ENCODE measurements at regions not wholly inside any gene's neighbourhood (a gene's known extent, or its start where the extent isn't known, plus 50 kb on each side); places are given as distances from the start of the nearest gene placed in this dataset.

DNA sequence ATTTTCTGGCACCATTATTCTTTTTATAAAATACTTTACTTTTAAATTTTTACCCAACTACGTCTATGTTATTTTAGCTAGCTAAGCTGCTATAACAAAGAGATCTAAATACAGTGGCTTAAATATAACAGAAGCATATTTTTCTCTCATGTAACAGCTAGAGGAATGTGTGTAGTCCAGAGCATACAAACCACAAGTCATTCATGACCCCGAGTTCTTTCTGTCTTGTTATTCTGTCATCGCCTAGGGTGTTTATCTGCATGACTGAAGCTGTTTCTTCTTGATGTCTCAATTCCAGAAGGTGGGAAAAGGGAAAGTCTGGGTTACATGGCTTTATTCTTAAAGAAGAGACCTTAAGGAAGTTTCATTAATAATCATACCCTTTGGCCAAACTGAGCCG lies 136.9 kb upstream of the RFX3 start:
- Mint-ChIP-seq H3K36me3 (no peaks in the 10 kb centered on the region), H3K27me3 (ENCODE audit: insufficient read depth, low read depth) (peaks cover 6% of the 10 kb centered on the region), H3K27ac (no peak overlapping the region), H3K9me3 (peaks cover 3% of the 10 kb centered on the region), H3K4me3 (no peak overlapping the region), H3K4me1 (peaks cover 22% of the 10 kb centered on the region)
- no peaks in the 10 kb centered on the region for H3K27me3 ChIP-seq
- no peak overlapping the region for H3K4me2 ChIP-seq
- no peaks in the 10 kb centered on the region for H4K20me1 ChIP-seq (ENCODE audit: low read depth)
- H3K9ac ChIP-seq: no peak overlapping the region
- H2AFZ ChIP-seq (replicated peaks): no peak overlapping the region
- peaks cover 6% of the 10 kb centered on the region for H3F3A ChIP-seq (ENCODE audit: low read depth)
- no peaks in the 10 kb centered on the region for H3K36me3 ChIP-seq
- H3K79me2 ChIP-seq (ENCODE audit: low read depth): no peaks in the 10 kb centered on the region
- TF ChIP-seq EZH2phosphoT487 (IDR thresholded peaks at IDR 0.05) (no peak), EZH2 (IDR thresholded peaks at IDR 0.05) (no peak)
- TF ChIP-seq, protein P1, sequence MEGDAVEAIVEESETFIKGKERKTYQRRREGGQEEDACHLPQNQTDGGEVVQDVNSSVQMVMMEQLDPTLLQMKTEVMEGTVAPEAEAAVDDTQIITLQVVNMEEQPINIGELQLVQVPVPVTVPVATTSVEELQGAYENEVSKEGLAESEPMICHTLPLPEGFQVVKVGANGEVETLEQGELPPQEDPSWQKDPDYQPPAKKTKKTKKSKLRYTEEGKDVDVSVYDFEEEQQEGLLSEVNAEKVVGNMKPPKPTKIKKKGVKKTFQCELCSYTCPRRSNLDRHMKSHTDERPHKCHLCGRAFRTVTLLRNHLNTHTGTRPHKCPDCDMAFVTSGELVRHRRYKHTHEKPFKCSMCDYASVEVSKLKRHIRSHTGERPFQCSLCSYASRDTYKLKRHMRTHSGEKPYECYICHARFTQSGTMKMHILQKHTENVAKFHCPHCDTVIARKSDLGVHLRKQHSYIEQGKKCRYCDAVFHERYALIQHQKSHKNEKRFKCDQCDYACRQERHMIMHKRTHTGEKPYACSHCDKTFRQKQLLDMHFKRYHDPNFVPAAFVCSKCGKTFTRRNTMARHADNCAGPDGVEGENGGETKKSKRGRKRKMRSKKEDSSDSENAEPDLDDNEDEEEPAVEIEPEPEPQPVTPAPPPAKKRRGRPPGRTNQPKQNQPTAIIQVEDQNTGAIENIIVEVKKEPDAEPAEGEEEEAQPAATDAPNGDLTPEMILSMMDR (IDR thresholded peaks at IDR 0.05): no peak
- no peak overlapping the region for H3K27ac ChIP-seq
- no peaks in the 10 kb centered on the region for H3K9me3 ChIP-seq (ENCODE audit: low read depth)
- DNase-seq (ENCODE audit: low spot score): no peak
- H3K4me3 ChIP-seq: no peak overlapping the region
- H3K4me1 ChIP-seq: peaks cover 21% of the 10 kb centered on the region

DNA sequence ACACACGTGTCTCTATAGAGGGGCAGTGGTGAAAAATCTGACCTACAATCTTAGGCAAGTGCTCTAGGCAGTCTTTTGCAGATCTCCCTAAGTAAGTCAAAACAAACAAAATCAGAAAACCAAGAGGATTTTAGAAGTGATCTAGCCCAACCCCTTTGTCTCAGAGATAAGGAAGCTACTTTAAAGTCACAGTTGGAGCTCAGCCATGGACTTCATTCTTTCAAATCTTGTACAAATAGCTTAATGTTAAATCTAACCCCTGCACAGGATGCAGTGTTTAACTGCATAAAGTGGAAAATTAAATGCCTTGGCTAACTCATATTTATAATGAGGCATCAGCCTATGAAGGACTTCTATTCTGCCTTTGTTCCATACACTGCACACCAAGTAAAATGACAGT lies 135.1 kb upstream of the RFX3 start:
- no peak overlapping the region for H3K27ac Mint-ChIP-seq
- TF ChIP-seq EZH2 (IDR thresholded peaks at IDR 0.05) (no peak), EZH2phosphoT487 (IDR thresholded peaks at IDR 0.05) (no peak)
- TF ChIP-seq, protein P1 (IDR thresholded peaks at IDR 0.05): no peak
- Histone ChIP-seq H3K79me2 (ENCODE audit: low read depth) (no peaks in the 10 kb centered on the region), H3K9me3 (ENCODE audit: low read depth) (no peaks in the 10 kb centered on the region), H3K4me3 (no peak overlapping the region), H3F3A (ENCODE audit: low read depth) (peaks cover 6% of the 10 kb centered on the region), H3K4me1 (peaks cover 21% of the 10 kb centered on the region), H3K27me3 (no peaks in the 10 kb centered on the region), H3K36me3 (no peaks in the 10 kb centered on the region), H2AFZ (replicated peaks) (no peak overlapping the region), H4K20me1 (ENCODE audit: low read depth) (no peaks in the 10 kb centered on the region), H3K4me2 (no peak overlapping the region), H3K27ac (no peak overlapping the region), H3K9ac (no peak overlapping the region)
- H3K9me3 Mint-ChIP-seq: peaks cover 6% of the 10 kb centered on the region
- no peak overlapping the region for H3K4me3 Mint-ChIP-seq
- no peak for DNase-seq (ENCODE audit: low spot score)
- no peaks in the 10 kb centered on the region for H3K36me3 Mint-ChIP-seq
- peaks cover 22% of the 10 kb centered on the region for H3K4me1 Mint-ChIP-seq
- peaks cover 8% of the 10 kb centered on the region for H3K27me3 Mint-ChIP-seq (ENCODE audit: insufficient read depth, low read depth)

DNA sequence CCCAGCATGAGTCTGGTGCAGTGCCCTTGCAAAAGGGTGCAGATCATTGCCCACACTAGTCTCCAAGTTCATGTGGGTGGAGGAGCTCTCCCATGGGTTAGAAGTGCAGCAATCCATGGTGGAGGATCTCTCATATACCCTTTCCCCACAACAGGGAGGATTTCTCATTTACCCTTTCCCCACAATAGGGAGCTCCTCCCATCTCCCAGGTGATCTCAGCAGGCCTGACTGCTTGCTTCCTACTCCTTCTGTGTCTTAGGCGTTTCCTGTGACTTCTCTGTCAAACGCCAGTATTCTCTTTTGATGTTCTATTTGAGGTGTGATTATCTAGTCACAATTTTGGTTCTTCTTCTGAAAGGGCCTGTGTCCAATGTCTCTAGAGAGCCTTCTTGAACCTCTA lies 133.8 kb upstream of the RFX3 start:
- Histone ChIP-seq H3K4me1 (peaks cover 15% of the 10 kb centered on the region), H4K20me1 (ENCODE audit: low read depth) (no peaks in the 10 kb centered on the region), H3K9ac (no peak overlapping the region), H3K79me2 (ENCODE audit: low read depth) (no peaks in the 10 kb centered on the region), H3K27ac (no peak overlapping the region), H3K36me3 (no peaks in the 10 kb centered on the region), H3F3A (ENCODE audit: low read depth) (peaks cover 3% of the 10 kb centered on the region), H3K27me3 (no peaks in the 10 kb centered on the region), H3K4me3 (no peak overlapping the region), H2AFZ (replicated peaks) (no peak overlapping the region), H3K4me2 (no peak overlapping the region), H3K9me3 (ENCODE audit: low read depth) (no peaks in the 10 kb centered on the region)
- no peak overlapping the region for H3K4me3 Mint-ChIP-seq
- no peaks in the 10 kb centered on the region for H3K36me3 Mint-ChIP-seq
- H3K4me1 Mint-ChIP-seq: peaks cover 22% of the 10 kb centered on the region
- no peak for DNase-seq (ENCODE audit: low spot score)
- H3K9me3 Mint-ChIP-seq: peaks cover 6% of the 10 kb centered on the region
- peaks cover 8% of the 10 kb centered on the region for H3K27me3 Mint-ChIP-seq (ENCODE audit: insufficient read depth, low read depth)
- H3K27ac Mint-ChIP-seq: no peak overlapping the region
- TF ChIP-seq, protein P1 (IDR thresholded peaks at IDR 0.05): no peak
- TF ChIP-seq EZH2 (IDR thresholded peaks at IDR 0.05) (no peak), EZH2phosphoT487 (IDR thresholded peaks at IDR 0.05) (no peak)

Measured in neural progenitor cell (in vitro differentiated cells).